ENCODE measurements at regions not wholly inside any gene's neighbourhood (a gene's known extent, or its start where the extent isn't known, plus 50 kb on each side); places are given as distances from the start of the nearest gene placed in this dataset.
"Not testable (repeated sequence)": the region's sequence is repeated elsewhere in the genome, so short reads cannot be mapped to it uniquely, and the experiment has no call there.

DNA sequence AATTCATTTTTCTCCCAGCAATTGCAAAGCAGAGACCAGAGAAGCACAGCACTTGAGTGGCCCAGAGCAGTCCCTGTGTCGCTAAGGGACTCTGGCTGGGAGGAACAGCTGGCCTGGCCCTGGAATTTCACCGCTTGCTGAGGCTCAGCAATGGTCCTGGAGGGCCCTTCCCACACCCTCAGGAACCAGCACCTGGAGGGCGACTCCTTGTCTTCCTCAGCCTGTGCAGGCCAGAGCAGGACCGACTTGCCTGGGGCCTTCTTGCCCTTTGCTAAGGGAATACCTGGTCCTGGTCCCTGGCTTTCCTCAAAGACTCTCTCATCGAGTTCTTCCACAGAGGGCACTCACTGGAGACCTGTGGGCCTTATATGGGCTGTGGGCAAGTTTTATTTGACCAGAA, 294.6 kb downstream of the RPLP1 start:
- DNase-seq = no peak

- no peak for DNase-seq
These were observed 295.5 kb downstream of the RPLP1 start for GRCh38 chr15:69748131-69748530.

GRCh38 chr15:69748576-69749185, 296.1 kb downstream of the RPLP1 start:
- DNase-seq = no peak

DNA sequence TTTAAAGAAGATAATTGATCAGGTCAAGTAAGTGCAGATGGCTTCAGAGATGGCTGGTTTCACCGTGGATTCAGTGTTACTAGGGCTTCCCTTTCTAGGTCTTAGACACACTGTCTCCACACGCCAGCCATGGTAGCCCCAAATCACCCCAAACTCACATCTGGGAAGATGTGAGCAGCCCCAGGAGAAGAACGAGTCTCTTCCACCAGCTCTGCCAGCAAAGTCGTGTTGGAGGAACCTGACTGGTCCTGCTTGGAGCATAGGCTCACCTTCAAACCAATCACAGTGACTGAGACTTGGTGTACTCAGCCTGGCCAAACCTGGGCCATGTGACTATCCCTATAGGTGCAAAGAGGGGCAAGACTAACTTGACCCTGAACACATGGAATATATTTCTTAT, 296.7 kb downstream of the RPLP1 start:
- no peak for DNase-seq

GRCh38 chr15:69749797-69750196, 297.2 kb downstream of the RPLP1 start:
- no peak for DNase-seq

- DNase-seq = no peak
These were observed 297.6 kb downstream of the RPLP1 start for GRCh38 chr15:69750253-69750652.

- DNase-seq = no peak
These were observed 298.5 kb downstream of the RPLP1 start for GRCh38 chr15:69751147-69751546.

- DNase-seq = no peak
These were observed 298.9 kb downstream of the RPLP1 start for GRCh38 chr15:69751566-69751965.

DNA sequence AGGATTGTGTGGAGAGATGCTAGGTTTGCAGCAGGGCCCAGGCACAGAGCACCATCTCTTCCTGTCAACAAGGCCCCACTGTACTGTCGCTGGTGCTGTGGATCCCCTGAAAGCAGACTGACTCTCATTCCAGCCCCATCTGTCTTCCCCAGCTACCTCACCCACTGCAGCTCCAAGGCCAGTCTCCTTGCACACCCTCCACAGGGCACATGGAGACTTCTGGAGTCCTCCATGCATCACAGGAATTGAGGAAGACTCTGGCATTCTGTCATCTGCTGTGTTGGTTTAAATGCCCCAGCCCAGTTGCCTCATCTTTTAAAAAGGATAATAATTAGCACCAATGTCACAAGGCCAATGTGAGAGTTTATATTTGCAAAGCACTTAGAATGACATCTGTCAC, 301.2 kb downstream of the RPLP1 start:
- DNase-seq = no peak

GRCh38 chr15:69754313-69754712, 301.7 kb downstream of the RPLP1 start:
- DNase-seq = no peak

GRCh38 chr15:69755551-69756310, 303.1 kb downstream of the RPLP1 start:
- DNase-seq = no peak

DNA sequence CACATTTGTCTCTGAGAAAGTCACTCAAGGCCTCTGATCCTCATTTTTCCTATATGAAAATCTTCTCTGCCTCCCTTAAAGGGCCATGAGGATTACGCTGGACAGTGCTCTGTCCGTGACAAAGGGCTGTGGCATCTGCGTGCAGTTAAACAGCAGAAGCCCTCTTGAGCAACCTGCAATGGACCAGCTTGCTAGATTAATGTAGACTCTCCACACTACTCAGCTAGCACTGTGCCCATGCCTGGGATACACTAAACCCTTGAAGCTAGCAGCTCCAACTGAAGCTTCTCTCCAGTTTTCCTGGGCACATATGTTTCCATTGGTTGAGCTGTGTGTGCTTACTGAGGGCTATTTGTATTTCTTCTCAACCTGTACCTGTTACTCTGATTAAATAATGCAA, 303.8 kb downstream of the RPLP1 start:
- DNase-seq = no peak

- no peak for DNase-seq
These were observed 304.6 kb downstream of the RPLP1 start for GRCh38 chr15:69757186-69757585.

DNA sequence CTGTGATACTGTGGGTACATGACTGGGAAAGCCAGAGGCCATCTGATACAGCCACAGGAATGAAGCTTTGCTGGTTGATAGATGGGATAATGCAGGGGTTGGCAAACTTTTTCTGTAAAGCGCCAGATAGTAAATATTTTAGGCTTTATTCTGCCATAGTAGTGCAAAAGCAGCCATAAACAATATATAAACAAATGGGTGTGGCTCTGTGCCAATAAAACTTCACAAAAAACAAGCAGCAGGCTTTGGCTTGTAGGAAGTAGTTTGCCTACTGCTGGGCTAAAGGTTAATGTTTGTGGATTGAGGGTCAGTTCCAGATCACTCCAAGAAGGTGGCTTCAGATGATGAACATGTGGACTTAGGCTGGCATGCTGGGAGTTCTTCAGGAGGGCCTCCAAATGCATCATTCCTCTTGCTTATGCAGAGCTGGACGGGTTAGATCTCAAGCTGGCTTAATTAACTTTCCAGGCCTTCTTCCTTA, 305.7 kb downstream of the RPLP1 start:
- no peak for DNase-seq

DNA sequence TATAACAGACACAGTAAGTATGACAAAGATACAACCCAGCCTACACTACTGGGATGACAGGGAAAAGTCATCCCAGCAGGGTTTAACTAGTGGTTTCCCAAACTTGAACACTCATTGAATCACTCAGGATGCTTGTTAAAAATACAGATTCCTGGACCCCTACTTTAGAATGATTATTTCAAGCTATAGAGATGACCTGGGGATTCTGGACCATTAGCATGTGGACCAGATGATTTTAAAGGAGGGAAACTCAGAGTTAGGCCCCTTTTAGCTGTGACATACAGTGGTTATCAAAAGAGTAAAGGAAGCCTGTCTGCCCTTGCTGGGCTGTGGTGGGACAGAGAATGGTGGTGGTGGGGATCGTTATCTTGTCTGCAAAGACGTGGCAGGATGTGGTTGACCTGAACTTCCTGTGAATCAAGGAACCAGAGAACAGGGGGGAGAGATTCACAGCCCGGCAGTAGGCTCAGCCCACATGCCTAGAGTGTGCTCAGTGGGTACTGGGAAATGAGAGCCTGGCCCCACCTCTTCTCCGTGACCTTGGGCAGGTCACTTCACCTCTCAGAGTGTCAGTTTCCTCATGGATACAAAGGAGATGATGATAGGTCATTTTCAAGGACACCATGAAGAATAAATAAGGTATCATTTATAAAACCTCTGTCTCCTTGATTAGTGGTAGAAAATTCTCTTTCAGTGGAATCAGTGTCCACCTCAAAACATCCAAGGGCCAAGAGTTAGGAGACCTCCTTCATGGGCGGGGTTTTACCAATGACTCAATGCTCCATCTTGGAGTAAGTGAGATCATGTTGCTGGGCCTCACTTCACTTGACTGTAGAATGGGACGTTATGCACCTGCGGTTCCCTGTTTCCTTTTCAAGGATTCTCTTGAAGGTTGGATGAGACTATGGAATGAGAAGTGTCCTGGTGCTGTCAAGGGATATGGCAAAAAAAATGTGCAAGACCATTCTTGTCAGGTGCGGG, 306.5 kb downstream of the RPLP1 start:
- DNase-seq = no peak

GRCh38 chr15:69760258-69760845, 307.7 kb downstream of the RPLP1 start:
- no peak for DNase-seq

GRCh38 chr15:69760890-69761568, 308.4 kb downstream of the RPLP1 start:
- no peak for DNase-seq

GRCh38 chr15:69762373-69763148, 309.9 kb downstream of the RPLP1 start:
- DNase-seq = no peak

GRCh38 chr15:69763831-69764230, 311.2 kb downstream of the RPLP1 start:
- no peak for DNase-seq

DNA sequence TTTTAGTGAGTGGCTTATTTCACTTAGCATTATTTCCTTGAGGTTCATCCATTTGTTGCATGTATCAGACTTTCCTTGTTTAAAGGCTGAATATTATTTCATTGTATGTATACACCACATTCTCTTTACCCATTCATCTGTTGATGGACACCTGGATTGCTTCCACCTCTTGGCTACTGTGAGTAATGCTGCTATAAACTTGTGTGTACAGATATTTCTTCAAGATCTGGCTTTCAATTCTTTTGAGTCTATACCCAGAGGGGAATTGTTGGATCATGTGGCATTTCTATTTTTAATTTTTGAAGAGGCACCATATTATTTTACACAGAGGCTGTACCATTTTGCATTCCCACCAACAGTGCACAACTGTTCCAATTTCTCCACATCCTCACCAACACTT, 313.5 kb downstream of the RPLP1 start:
- no peak for DNase-seq

- no peak for DNase-seq
These were observed 314.6 kb downstream of the RPLP1 start for GRCh38 chr15:69767191-69767590.

GRCh38 chr15:69769336-69769735, 316.7 kb downstream of the RPLP1 start:
- DNase-seq = not testable (repeated sequence)

Measured in DMS153 (cell line).